Panc1 (cell line): ENCODE measurements at regions not wholly inside any gene's neighbourhood (a gene's known extent, or its start where the extent isn't known, plus 50 kb on each side); places are given as distances from the start of the nearest gene placed in this dataset.

Source experiments
- ATAC-seq: fragments of 200-7000 bp; cut with Tn5 transposase; 2 replicates; pipeline ENCODE4 v1.9.1; 2020; ENCODE audit warnings: mild to moderate bottlenecking, moderate library complexity
- BruUV-seq: library from RNA; stranded (reverse); fragments of 400-500 nt; replicated peaks from 2 replicates; lab custom pipeline; 2021; lab: Mats Ljungman, UMichigan
- CTCF ChIA-PET: fragments of 300-600 bp; sonication (Branson Sonifier 250); formaldehyde crosslinking; loops from one replicate; lab custom pipeline; 2022; ENCODE audit warnings: antibody characterized with exemption; lab: Charles Lee
- POLR2A ChIA-PET: fragments of 300-600 bp; sonication (Branson Sonifier 250); formaldehyde crosslinking; loops from one replicate; lab custom pipeline; 2022; ENCODE audit warnings: antibody characterized with exemption; lab: Charles Lee
- DNase-seq: peaks from one replicate; pipeline ENCODE4 v3.0.0-alpha.2; 2010; ENCODE audit warnings: low read depth, low spot score
- H3K27ac ChIP-seq: 2 replicates; pipeline ENCODE4 v1.5.1; 2011; ENCODE audit warnings: mild to moderate bottlenecking, low read length, inconsistent platforms
- H3K27me3 ChIP-seq: fragments of 200-500 bp; sonication (Bioruptor generic); 2 replicates; pipeline ENCODE4 v1.6.0; 2014; ENCODE audit warnings: low read length, inconsistent platforms; ENCODE audit not compliant: control insufficient read depth, insufficient read depth
- H3K36me3 ChIP-seq: fragments of 200-500 bp; sonication (Bioruptor generic); 2 replicates; pipeline ENCODE4 v1.5.1; 2014; ENCODE audit warnings: inconsistent platforms, mild to moderate bottlenecking, low read length, moderate library complexity; ENCODE audit not compliant: control insufficient read depth, insufficient read depth
- H3K4me1 ChIP-seq: 2 replicates; pipeline ENCODE4 v1.5.1; 2011; ENCODE audit warnings: inconsistent platforms, mild to moderate bottlenecking, low read length, moderate library complexity; ENCODE audit not compliant: control insufficient read depth, insufficient read depth
- H3K4me3 ChIP-seq, 2 experiments: 2 replicates each; pipeline ENCODE4 v1.5.1; 2011 to 2012; ENCODE audit warnings: low read depth in 2 of 2, low read length in 2 of 2, mild to moderate bottlenecking in 2 of 2, inconsistent platforms in 1 of 2, moderate library complexity in 1 of 2
- H3K9me3 ChIP-seq: fragments of 200-500 bp; sonication (Bioruptor generic); 2 replicates; pipeline ENCODE4 v1.5.1; 2014; ENCODE audit warnings: low read depth, mild to moderate bottlenecking, inconsistent platforms, low read length, moderate library complexity; ENCODE audit not compliant: control insufficient read depth, insufficient read depth
- POLR2AphosphoS5 ChIP-seq: IDR thresholded peaks from 2 replicates; pipeline ENCODE4 v1.6.1; 2012; ENCODE audit warnings: mild to moderate bottlenecking, low read depth, low read length, moderate library complexity
- REST ChIP-seq, 2 experiments: IDR thresholded peaks; 2 replicates each; pipeline ENCODE4 v1.6.1; 2011 to 2012; ENCODE audit warnings: low read depth in 2 of 2, control low read depth in 1 of 2, low read length in 1 of 2, mild to moderate bottlenecking in 1 of 2, moderate library complexity in 1 of 2; ENCODE audit not compliant: insufficient read depth in 1 of 2
- SIN3A ChIP-seq: IDR thresholded peaks from 2 replicates; pipeline ENCODE4 v1.6.1; 2012; ENCODE audit warnings: low read depth, mild to moderate bottlenecking, low read length, moderate library complexity, borderline replicate concordance; ENCODE audit not compliant: insufficient read depth
- TCF7L2 ChIP-seq: IDR thresholded peaks from 2 replicates; pipeline ENCODE4 v1.6.1; 2011; ENCODE audit warnings: mild to moderate bottlenecking, low read depth, low read length, inconsistent platforms
- in situ Hi-C: cut with HindIII; loops from 2 replicates; pipeline ENCODE4 v1.10.0; 2016; ENCODE audit warnings: low sequenced_read_pairs, low pct_unique_long_range_greater_than_20kb
- intact Hi-C: fragments of 100-400 bp; cut with micrococcal nuclease; formaldehyde crosslinking; loops from one replicate; pipeline ENCODE4 v1.10.0; 2022; ENCODE audit not compliant: unreplicated experiment
- TF ChIP-seq, protein P1 (sequence below): fragments of 450-650 bp; IDR thresholded peaks from 2 replicates; pipeline ENCODE4 v1.5.1; 2017; ENCODE audit warnings: mild to moderate bottlenecking

- intact Hi-C loops, result no loop called here
- no peaks in the 10 kb centered on the region for H3K36me3 ChIP-seq
- H3K9me3 ChIP-seq, result no peaks in the 10 kb centered on the region
- ChIA-PET CTCF (interaction anchor here (0.6 kb wide), 1 partner anchor 209 kb away, joined by 3 read pairs; no protein-coding TSS in a partner anchor), POLR2A (no interaction called here)
- H3K4me3 ChIP-seq, result no peak overlapping the region
- no peak for ATAC-seq
- H3K27me3 ChIP-seq, result no peaks in the 10 kb centered on the region
- BruUV-seq, result no TSS peak
- no peak overlapping the region for H3K27ac ChIP-seq
- no peak for DNase-seq
- in situ Hi-C loops, result no loop called here
- TF ChIP-seq TCF7L2 (no peak), POLR2AphosphoS5 (no peak), REST (IDR thresholded peaks at IDR 0.05; ENCODE audit: insufficient read depth in 1 of 2, low read depth in 2 of 2, low read length in 1 of 2) (no peak), SIN3A (no peak)
- TF ChIP-seq, protein P1, sequence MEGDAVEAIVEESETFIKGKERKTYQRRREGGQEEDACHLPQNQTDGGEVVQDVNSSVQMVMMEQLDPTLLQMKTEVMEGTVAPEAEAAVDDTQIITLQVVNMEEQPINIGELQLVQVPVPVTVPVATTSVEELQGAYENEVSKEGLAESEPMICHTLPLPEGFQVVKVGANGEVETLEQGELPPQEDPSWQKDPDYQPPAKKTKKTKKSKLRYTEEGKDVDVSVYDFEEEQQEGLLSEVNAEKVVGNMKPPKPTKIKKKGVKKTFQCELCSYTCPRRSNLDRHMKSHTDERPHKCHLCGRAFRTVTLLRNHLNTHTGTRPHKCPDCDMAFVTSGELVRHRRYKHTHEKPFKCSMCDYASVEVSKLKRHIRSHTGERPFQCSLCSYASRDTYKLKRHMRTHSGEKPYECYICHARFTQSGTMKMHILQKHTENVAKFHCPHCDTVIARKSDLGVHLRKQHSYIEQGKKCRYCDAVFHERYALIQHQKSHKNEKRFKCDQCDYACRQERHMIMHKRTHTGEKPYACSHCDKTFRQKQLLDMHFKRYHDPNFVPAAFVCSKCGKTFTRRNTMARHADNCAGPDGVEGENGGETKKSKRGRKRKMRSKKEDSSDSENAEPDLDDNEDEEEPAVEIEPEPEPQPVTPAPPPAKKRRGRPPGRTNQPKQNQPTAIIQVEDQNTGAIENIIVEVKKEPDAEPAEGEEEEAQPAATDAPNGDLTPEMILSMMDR, result no peak
- H3K4me1 ChIP-seq, result no peaks in the 10 kb centered on the region
Measured at GRCh38 chr4:3361406-3361805, 68.6 kb downstream of the RGS12 start.

DNA sequence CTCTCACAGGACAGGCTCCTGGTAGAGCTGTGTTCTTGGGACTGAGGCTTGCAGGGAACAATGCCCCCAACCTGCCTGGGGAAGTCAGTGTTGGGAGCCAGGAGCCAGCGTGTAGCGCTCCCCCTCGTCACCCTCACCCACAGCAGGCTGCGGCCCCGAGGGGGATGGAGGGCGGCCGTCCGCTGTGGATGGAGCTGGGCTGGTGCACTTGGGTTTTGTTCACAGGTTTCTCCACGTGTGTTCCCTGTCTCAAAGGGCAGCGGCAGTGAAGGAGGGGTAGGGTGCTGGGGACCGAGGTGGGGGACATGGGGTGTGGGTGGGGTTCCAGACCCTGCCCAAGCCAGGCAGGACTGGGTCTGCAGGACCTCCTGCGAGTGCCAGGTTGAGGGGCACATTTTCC lies 69.1 kb downstream of the RGS12 start:
- no peaks in the 10 kb centered on the region for H3K9me3 ChIP-seq
- no TSS peak for BruUV-seq
- no peak for TF ChIP-seq POLR2AphosphoS5
- TF ChIP-seq, protein P1, result no peak
- TF ChIP-seq TCF7L2, result no peak
- TF ChIP-seq SIN3A, result no peak
- no peak for TF ChIP-seq REST (IDR thresholded peaks at IDR 0.05; ENCODE audit: insufficient read depth in 1 of 2, low read depth in 2 of 2, low read length in 1 of 2)
- ChIA-PET POLR2A (no interaction called here), CTCF (interaction anchor here (0.6 kb wide), 1 partner anchor 210 kb away, joined by 3 read pairs; no protein-coding TSS in a partner anchor)
- ATAC-seq, result no peak
- intact Hi-C loops, result no loop called here
- no peaks in the 10 kb centered on the region for H3K4me1 ChIP-seq
- no peak overlapping the region for H3K4me3 ChIP-seq
- DNase-seq, result no peak
- no peak overlapping the region for H3K27ac ChIP-seq
- no peaks in the 10 kb centered on the region for H3K27me3 ChIP-seq
- in situ Hi-C loops, result no loop called here
- no peaks in the 10 kb centered on the region for H3K36me3 ChIP-seq
